Upper lobe of left lung (tissue), 4 donors: ENCODE measurements at regions not wholly inside any gene's neighbourhood (a gene's known extent, or its start where the extent isn't known, plus 50 kb on each side); places are given as distances from the start of the nearest gene placed in this dataset.

Source experiments
- CTCF ChIP-seq, 6 experiments: fragments of 450-650 bp in 4 of 6; fragments of 200-600 bp in 2 of 6; sonication (generic) in 2 of 6; IDR thresholded peaks; one replicate each; pipeline ENCODE4 v1.5.1; 2016 to 2019; ENCODE audit warnings: antibody characterized with exemption in 6 of 6
- EP300 ChIP-seq, 4 donors: sonication (generic); formaldehyde crosslinking; IDR thresholded peaks; one replicate each; pipeline ENCODE4 v1.5.1; 2017; ENCODE audit warnings: antibody characterized with exemption in 4 of 4, control low read depth in 2 of 4
- POLR2A ChIP-seq, 4 donors: fragments of 450-650 bp; IDR thresholded peaks; one replicate each; pipeline ENCODE4 v1.5.1; 2016 to 2017; ENCODE audit warnings: antibody characterized with exemption in 4 of 4, mild to moderate bottlenecking in 2 of 4

DNA sequence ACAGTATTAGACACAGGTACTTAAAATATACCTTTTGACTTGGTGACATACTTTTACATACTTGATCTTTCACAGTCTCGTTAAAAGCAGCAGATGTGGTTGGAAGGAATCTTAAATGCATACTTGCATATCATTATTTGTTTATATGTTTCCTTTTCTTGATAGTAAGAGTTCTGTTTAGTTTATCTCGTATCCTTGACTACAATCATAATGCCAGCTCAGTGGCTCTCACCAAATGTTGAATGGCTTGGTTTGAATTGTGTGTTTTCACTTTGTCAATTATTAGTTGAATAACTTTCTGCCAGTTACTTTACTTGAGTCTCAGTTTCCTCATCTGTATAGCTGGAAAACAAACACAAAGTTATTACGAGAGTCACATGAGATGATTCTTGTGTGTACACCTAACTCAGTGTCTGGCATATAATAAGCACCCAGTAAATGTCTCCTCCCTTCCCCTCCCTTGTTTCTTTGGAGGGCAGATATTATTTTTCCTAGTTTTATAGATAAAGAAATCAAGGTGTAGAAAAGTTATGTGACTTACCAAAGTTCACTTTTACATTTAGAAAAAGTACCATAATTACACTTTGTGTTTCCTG, 131.6 kb upstream of the IVNS1ABP start:
- TF ChIP-seq CTCF (IDR thresholded peaks at IDR 0.05) (no peak), POLR2A (IDR thresholded peaks at IDR 0.05) (no peak), EP300 (IDR thresholded peaks at IDR 0.05) (no peak)
